ENCODE measurements at regions not wholly inside any gene's neighbourhood (a gene's known extent, or its start where the extent isn't known, plus 50 kb on each side); places are given as distances from the start of the nearest gene placed in this dataset.
"Not testable (repeated sequence)": the region's sequence is repeated elsewhere in the genome, so short reads cannot be mapped to it uniquely, and the experiment has no call there.

GRCh38 chr7:10439027-10439426 lies 534.6 kb upstream of the PHF14 start:
- intact Hi-C loops (cut with DNase I; ENCODE audit: low total_unique reads), result no loop called here
- no peak for DNase-seq (ENCODE audit: low spot score in 2 of 2)
- Histone ChIP-seq H3K27me3 (no peaks in the 10 kb centered on the region), H3K4me3 (no peak overlapping the region), H3K36me3 (no peaks in the 10 kb centered on the region), H3K27ac (no peak overlapping the region), H3K9me3 (no peaks in the 10 kb centered on the region), H3K4me1 (no peaks in the 10 kb centered on the region)
- no peak for TF ChIP-seq POLR2A (IDR thresholded peaks at IDR 0.05)
- no peak for TF ChIP-seq POLR2AphosphoS5 (IDR thresholded peaks at IDR 0.05)
- TF ChIP-seq CTCF (IDR thresholded peaks at IDR 0.05), result no peak

GRCh38 chr7:10455936-10456335 lies 517.7 kb upstream of the PHF14 start:
- intact Hi-C loops (cut with DNase I; ENCODE audit: low total_unique reads), result no loop called here
- no peak for TF ChIP-seq CTCF (IDR thresholded peaks at IDR 0.05)
- no peak for TF ChIP-seq POLR2A (IDR thresholded peaks at IDR 0.05)
- TF ChIP-seq POLR2AphosphoS5 (IDR thresholded peaks at IDR 0.05), result no peak
- H3K4me1 ChIP-seq, result no peaks in the 10 kb centered on the region
- no peak overlapping the region for H3K27ac ChIP-seq
- H3K4me3 ChIP-seq, result no peak overlapping the region
- H3K36me3 ChIP-seq, result peaks cover 3% of the 10 kb centered on the region
- H3K27me3 ChIP-seq, result no peaks in the 10 kb centered on the region
- H3K9me3 ChIP-seq, result peaks cover 0 to 14% of the 10 kb centered on the region in 2 donors
- DNase-seq (ENCODE audit: low spot score in 2 of 2), result no peak

- no peak overlapping the region for H3K27ac ChIP-seq
- TF ChIP-seq POLR2AphosphoS5 (IDR thresholded peaks at IDR 0.05) (no peak), CTCF (IDR thresholded peaks at IDR 0.05) (no peak), POLR2A (IDR thresholded peaks at IDR 0.05) (no peak)
- intact Hi-C loops (cut with DNase I; ENCODE audit: low total_unique reads), result no loop called here
- H3K9me3 ChIP-seq, result peaks cover 0 to 10% of the 10 kb centered on the region in 2 donors
- no peaks in the 10 kb centered on the region for H3K27me3 ChIP-seq
- H3K4me1 ChIP-seq, result no peaks in the 10 kb centered on the region
- H3K4me3 ChIP-seq, result no peak overlapping the region
- DNase-seq (ENCODE audit: low spot score in 2 of 2), result no peak
- H3K36me3 ChIP-seq, result peaks cover 3% of the 10 kb centered on the region
Observed at GRCh38 chr7:10460474-10460873, 513.2 kb upstream of the PHF14 start.

- Histone ChIP-seq H3K36me3 (no peaks in the 10 kb centered on the region), H3K4me3 (no peak overlapping the region), H3K27ac (no peak overlapping the region), H3K27me3 (no peaks in the 10 kb centered on the region), H3K4me1 (no peaks in the 10 kb centered on the region), H3K9me3 (no peaks in the 10 kb centered on the region)
- intact Hi-C loops (cut with DNase I; ENCODE audit: low total_unique reads), result no loop called here
- TF ChIP-seq CTCF (IDR thresholded peaks at IDR 0.05) (no peak), POLR2A (IDR thresholded peaks at IDR 0.05) (no peak), POLR2AphosphoS5 (IDR thresholded peaks at IDR 0.05) (no peak)
- DNase-seq (ENCODE audit: low spot score in 2 of 2), result no peak
Observed at GRCh38 chr7:10463701-10464100, 510.0 kb upstream of the PHF14 start.

GRCh38 chr7:10465536-10465935 lies 508.1 kb upstream of the PHF14 start:
- intact Hi-C loops (cut with DNase I; ENCODE audit: low total_unique reads); H3K27me3 ChIP-seq: not testable (repeated sequence)

GRCh38 chr7:10468908-10469307 lies 504.8 kb upstream of the PHF14 start:
- Histone ChIP-seq H3K9me3 (no peaks in the 10 kb centered on the region), H3K36me3 (no peaks in the 10 kb centered on the region), H3K27me3 (no peaks in the 10 kb centered on the region), H3K4me1 (no peaks in the 10 kb centered on the region), H3K4me3 (no peak overlapping the region), H3K27ac (no peak overlapping the region)
- DNase-seq (ENCODE audit: low spot score in 2 of 2), result no peak
- no peak for TF ChIP-seq POLR2A (IDR thresholded peaks at IDR 0.05)
- no peak for TF ChIP-seq POLR2AphosphoS5 (IDR thresholded peaks at IDR 0.05)
- TF ChIP-seq CTCF (IDR thresholded peaks at IDR 0.05), result no peak
- intact Hi-C loops (cut with DNase I; ENCODE audit: low total_unique reads), result no loop called here

More at GRCh38 chr7:10465536-10465935, 508.1 kb upstream of the PHF14 start:
- not testable (repeated sequence) for DNase-seq (ENCODE audit: low spot score in 2 of 2); H3K9me3 ChIP-seq; H3K4me1 ChIP-seq; H3K36me3 ChIP-seq; H3K27ac ChIP-seq; H3K4me3 ChIP-seq
